ENCODE measurements at regions not wholly inside any gene's neighbourhood (a gene's known extent, or its start where the extent isn't known, plus 50 kb on each side); places are given as distances from the start of the nearest gene placed in this dataset.

GRCh38 chr5:13354611-13355010, 589.9 kb downstream of the DNAH5 start:
- TF ChIP-seq POLR2A (IDR thresholded peaks at IDR 0.05; ENCODE audit: low read length) (no peak), GATA1 (IDR thresholded peaks at IDR 0.05; ENCODE audit: low read depth, low read length) (no peak)
